HL-60 (cell line): ENCODE measurements at regions not wholly inside any gene's neighbourhood (a gene's known extent, or its start where the extent isn't known, plus 50 kb on each side); places are given as distances from the start of the nearest gene placed in this dataset.

ENCODE experiments used
- POLR2AphosphoS5 ChIP-seq: IDR thresholded peaks from 2 replicates; pipeline ENCODE4 v1.6.1; 2012; ENCODE audit warnings: low read depth
- REST ChIP-seq: IDR thresholded peaks from 2 replicates; pipeline ENCODE4 v1.6.1; 2012; ENCODE audit warnings: low read depth; ENCODE audit not compliant: insufficient replicate concordance
- TF ChIP-seq, protein P1 (sequence below): IDR thresholded peaks from one replicate; pipeline ENCODE4 v1.5.1; 2011; ENCODE audit warnings: low read length, control low read depth, inconsistent platforms; ENCODE audit not compliant: insufficient read depth

- TF ChIP-seq, protein P1, sequence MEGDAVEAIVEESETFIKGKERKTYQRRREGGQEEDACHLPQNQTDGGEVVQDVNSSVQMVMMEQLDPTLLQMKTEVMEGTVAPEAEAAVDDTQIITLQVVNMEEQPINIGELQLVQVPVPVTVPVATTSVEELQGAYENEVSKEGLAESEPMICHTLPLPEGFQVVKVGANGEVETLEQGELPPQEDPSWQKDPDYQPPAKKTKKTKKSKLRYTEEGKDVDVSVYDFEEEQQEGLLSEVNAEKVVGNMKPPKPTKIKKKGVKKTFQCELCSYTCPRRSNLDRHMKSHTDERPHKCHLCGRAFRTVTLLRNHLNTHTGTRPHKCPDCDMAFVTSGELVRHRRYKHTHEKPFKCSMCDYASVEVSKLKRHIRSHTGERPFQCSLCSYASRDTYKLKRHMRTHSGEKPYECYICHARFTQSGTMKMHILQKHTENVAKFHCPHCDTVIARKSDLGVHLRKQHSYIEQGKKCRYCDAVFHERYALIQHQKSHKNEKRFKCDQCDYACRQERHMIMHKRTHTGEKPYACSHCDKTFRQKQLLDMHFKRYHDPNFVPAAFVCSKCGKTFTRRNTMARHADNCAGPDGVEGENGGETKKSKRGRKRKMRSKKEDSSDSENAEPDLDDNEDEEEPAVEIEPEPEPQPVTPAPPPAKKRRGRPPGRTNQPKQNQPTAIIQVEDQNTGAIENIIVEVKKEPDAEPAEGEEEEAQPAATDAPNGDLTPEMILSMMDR: no peak
- TF ChIP-seq REST (no peak), POLR2AphosphoS5 (no peak)
These were observed 302.9 kb downstream of the CPS1 start for GRCh38 chr2:210859314-210859713.
